Left lung (tissue), 4 donors: ENCODE measurements at regions not wholly inside any gene's neighbourhood (a gene's known extent, or its start where the extent isn't known, plus 50 kb on each side); places are given as distances from the start of the nearest gene placed in this dataset.

Experiments used
- ATAC-seq: fragments of 200-7000 bp; cut with Tn5 transposase; one replicate; pipeline ENCODE4 v1.9.1; 2020; ENCODE audit warnings: moderate library complexity
- DNase-seq, 4 donors: peaks; one replicate each; pipeline ENCODE4 v3.0.0-alpha.2; 2013 to 2020
- H3K27ac ChIP-seq, 2 donors: fragments of 200-600 bp; sonication (generic) in 1 of 2; one replicate each; pipeline versions ENCODE4 v1.5.0 to v1.8.0; 2020 to 2021
- H3K27me3 ChIP-seq, 2 donors: fragments of 200-600 bp; sonication (generic) in 1 of 2; one replicate each; pipeline versions ENCODE4 v1.5.0 to v1.8.0; 2020 to 2021
- H3K36me3 ChIP-seq, 2 donors: fragments of 200-600 bp; sonication (generic) in 1 of 2; one replicate each; pipeline versions ENCODE4 v1.5.0 to v1.8.0; 2020 to 2021
- H3K4me1 ChIP-seq, 2 donors: fragments of 200-600 bp; one replicate each; pipeline ENCODE4 v1.8.0; 2021
- H3K4me3 ChIP-seq, 2 donors: fragments of 200-600 bp; sonication (generic) in 1 of 2; one replicate each; pipeline versions ENCODE4 v1.5.0 to v1.8.0; 2020 to 2021; ENCODE audit warnings: mild to moderate bottlenecking in 1 of 2
- H3K9me3 ChIP-seq, 2 donors: fragments of 200-600 bp; sonication (generic) in 1 of 2; one replicate each; pipeline versions ENCODE4 v1.5.0 to v1.8.0; 2020 to 2021
- intact Hi-C, 2 donors: fragments of 100-400 bp; cut with DNase I; formaldehyde crosslinking; loops; one replicate each; pipeline versions ENCODE4 v1.11.2 to v1.14.2; 2022
- TF ChIP-seq, protein P1 (sequence below), 2 donors: fragments of 200-600 bp; sonication (generic) in 1 of 2; IDR thresholded peaks; one replicate each; pipeline versions ENCODE4 v1.5.0 to v1.8.0; 2021; ENCODE audit warnings: antibody characterized with exemption in 2 of 2
- donor health status: DM: no; HTN: yes; CAD: no.
- donor health status: DM: no; HTN: no; CAD: no.

DNA sequence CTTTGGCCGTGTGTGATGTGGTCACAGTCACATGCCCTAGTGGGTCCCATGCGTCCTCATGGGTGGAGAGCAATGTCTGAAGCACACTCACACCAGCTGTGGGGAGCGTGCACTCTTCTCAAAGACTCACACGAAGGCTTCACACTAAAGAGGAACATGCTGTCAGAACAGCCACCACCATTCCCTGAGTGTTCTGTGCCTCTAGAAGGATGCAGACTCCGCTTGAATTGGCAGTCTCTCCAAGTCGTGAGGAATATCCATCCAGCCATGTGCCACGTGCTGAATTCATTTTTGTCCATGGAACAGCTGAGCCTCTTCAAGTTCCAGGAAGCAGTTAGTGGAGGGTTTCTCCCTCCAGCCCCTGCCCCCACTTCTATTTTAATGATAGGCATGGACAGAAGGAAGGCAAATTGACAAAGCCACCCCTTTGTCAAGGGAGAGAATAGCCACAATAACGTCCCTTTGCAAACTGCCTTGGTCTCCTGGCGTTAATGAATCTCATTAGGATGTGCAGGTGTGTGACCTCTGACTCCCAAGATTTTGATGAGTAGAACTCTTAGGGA lies 464.3 kb upstream of the ID2 start:
- H3K27ac ChIP-seq = no peak overlapping the region
- DNase-seq = no peak

DNA sequence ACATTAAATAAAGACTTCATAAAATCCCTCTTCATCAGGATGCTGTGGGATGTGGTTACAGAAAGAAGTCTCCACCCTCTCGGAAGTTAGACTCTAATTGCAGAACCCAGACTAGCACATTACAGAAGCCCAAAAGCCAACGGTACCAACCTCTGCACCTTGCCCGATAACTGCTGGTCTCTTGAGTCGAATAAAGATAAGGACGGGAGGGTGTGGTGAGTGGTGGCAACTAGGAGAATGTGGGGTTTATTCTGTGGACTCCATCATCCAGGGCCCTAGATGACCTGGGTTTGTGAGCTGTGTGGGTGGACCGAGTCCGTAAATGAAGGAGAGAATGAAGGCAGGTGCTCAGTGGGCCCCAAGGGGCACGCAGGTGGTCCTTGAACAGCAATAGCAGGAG lies 462.8 kb upstream of the ID2 start:
- DNase-seq (no peak), ATAC-seq (no peak)
- no peaks in the 10 kb centered on the region for H3K9me3 ChIP-seq
- intact Hi-C loops = no loop called here
- TF ChIP-seq, protein P1, sequence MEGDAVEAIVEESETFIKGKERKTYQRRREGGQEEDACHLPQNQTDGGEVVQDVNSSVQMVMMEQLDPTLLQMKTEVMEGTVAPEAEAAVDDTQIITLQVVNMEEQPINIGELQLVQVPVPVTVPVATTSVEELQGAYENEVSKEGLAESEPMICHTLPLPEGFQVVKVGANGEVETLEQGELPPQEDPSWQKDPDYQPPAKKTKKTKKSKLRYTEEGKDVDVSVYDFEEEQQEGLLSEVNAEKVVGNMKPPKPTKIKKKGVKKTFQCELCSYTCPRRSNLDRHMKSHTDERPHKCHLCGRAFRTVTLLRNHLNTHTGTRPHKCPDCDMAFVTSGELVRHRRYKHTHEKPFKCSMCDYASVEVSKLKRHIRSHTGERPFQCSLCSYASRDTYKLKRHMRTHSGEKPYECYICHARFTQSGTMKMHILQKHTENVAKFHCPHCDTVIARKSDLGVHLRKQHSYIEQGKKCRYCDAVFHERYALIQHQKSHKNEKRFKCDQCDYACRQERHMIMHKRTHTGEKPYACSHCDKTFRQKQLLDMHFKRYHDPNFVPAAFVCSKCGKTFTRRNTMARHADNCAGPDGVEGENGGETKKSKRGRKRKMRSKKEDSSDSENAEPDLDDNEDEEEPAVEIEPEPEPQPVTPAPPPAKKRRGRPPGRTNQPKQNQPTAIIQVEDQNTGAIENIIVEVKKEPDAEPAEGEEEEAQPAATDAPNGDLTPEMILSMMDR (IDR thresholded peaks at IDR 0.05) = no peak
- H3K4me1 ChIP-seq = no peaks in the 10 kb centered on the region
- H3K4me3 ChIP-seq = no peak overlapping the region
- no peaks in the 10 kb centered on the region for H3K27me3 ChIP-seq
- H3K27ac ChIP-seq = no peak overlapping the region
- no peaks in the 10 kb centered on the region for H3K36me3 ChIP-seq

More for the DNA sequence above, 464.3 kb upstream of the ID2 start:
- H3K27me3 ChIP-seq = no peaks in the 10 kb centered on the region
- TF ChIP-seq, protein P1 (IDR thresholded peaks at IDR 0.05) = no peak
- H3K4me3 ChIP-seq = no peak overlapping the region
- intact Hi-C loops = no loop called here
- H3K4me1 ChIP-seq = no peaks in the 10 kb centered on the region
- no peak for ATAC-seq
- H3K9me3 ChIP-seq = no peaks in the 10 kb centered on the region
- H3K36me3 ChIP-seq = no peaks in the 10 kb centered on the region

DNA sequence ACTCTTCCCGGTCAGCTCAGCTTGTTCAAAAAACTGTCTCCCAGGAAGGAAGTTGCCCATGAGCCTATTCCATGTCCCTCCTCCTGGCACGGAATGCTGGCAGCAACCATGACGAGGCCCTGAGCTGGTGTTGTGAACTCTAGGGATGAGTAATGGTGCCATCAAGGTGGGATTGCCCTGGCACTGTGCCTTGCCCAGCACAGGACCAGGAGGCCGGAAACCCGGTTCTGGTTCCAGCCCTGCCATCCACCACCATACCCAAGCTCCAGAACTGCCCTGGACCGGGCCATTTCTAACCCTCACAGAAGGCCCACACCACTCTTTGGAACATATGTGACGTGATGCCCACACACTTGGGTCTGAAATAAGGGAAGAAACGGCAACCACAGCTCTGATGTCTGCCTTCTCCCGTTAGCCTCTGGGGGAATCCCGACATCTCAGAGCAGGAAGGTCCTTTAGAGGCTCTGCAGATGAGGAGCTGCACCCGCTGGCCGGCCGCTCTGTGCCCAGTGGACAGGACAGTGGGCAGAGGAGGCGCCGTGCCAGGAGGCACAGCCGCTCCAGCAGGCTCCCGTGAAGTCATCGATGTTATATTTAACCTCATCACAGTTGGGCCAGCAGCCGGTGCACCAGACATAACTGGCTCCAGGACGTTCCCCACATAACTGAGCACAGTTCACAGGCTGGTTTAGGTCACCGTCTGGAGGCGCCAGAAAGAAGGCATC lies 462.1 kb upstream of the ID2 start:
- Histone ChIP-seq H3K9me3 (no peaks in the 10 kb centered on the region), H3K27me3 (no peaks in the 10 kb centered on the region), H3K4me3 (no peak overlapping the region), H3K27ac (no peak overlapping the region), H3K4me1 (no peaks in the 10 kb centered on the region), H3K36me3 (no peaks in the 10 kb centered on the region)
- intact Hi-C loops = no loop called here
- DNase-seq (no peak), ATAC-seq (no peak)
- TF ChIP-seq, protein P1 (IDR thresholded peaks at IDR 0.05) = no peak

DNA sequence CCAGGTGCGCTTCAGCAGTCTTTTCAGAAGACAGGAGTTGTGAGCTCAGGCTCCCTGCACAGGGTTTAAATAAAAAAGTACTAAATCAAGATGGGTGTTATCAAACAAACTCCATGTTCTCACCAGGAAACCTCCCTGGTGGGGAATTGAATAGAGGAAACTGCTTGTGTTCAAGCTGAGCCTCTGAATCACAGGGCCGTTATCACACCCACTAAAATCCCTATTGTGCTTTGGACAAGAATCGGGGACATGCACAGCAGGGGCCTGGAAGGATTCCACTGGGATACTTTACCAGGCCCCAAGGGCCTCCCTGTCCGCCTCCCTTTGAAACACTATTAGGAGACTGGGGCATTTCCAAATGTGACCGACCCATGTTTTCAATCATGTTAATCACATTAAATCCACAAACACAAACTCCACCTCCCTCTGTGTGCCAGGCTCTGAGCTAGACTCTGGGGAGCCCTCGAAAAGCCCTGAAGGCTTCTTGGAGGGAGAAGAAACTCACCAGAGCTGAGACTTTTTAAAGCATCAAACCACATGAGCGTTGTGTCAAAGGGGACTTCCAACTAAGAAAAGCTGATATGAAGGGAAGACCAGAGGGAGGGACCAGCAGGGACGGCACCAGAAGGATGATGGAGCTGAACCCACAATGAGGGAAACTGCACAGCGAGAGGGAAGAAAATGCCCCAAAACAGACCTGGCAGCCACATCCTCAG lies 458.7 kb upstream of the ID2 start:
- H3K4me3 ChIP-seq = no peak overlapping the region
- H3K4me1 ChIP-seq = no peaks in the 10 kb centered on the region
- no peaks in the 10 kb centered on the region for H3K36me3 ChIP-seq
- H3K9me3 ChIP-seq = no peaks in the 10 kb centered on the region
- no peak overlapping the region for H3K27ac ChIP-seq
- DNase-seq (no peak), ATAC-seq (no peak)
- H3K27me3 ChIP-seq = no peaks in the 10 kb centered on the region
- intact Hi-C loops = no loop called here
- TF ChIP-seq, protein P1 (IDR thresholded peaks at IDR 0.05) = no peak

DNA sequence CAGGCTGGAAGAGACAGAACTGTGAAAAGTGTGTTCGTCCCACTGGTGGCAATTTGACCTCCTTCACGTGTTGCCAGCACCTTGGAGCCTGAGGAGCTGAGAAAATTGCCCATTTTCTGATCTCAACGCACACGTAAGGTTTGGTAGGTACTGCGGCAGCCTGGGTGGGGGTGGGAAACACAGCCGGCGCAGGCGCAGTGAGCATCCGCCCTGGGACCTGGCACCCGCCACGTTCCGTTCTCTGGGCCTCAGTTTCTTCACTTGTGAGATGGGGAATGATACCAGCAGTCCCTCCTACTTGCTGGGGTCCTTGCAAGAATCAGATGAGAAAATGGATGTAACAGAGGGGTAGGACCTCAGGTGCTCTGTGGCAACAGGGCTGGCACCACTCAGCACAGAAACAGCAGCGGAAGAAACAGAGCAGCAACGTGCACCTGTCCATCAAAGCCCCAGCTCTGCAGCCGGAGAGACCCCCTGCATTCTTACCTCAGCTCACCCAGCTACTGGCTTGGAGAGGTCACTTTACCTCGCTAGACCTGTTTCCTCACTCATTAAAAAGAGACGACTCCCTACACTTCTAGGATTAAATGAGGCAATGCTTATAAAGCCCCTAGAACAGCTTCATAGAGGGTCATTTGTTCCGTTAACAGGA lies 458.0 kb upstream of the ID2 start:
- H3K27ac ChIP-seq = no peak overlapping the region
- no peaks in the 10 kb centered on the region for H3K27me3 ChIP-seq
- H3K4me1 ChIP-seq = no peaks in the 10 kb centered on the region
- no peaks in the 10 kb centered on the region for H3K36me3 ChIP-seq
- TF ChIP-seq, protein P1 (IDR thresholded peaks at IDR 0.05) = no peak
- no peaks in the 10 kb centered on the region for H3K9me3 ChIP-seq
- DNase-seq (no peak), ATAC-seq (no peak)
- no peak overlapping the region for H3K4me3 ChIP-seq
- intact Hi-C loops = no loop called here
